A673 (cell line): ENCODE measurements at regions not wholly inside any gene's neighbourhood (a gene's known extent, or its start where the extent isn't known, plus 50 kb on each side); places are given as distances from the start of the nearest gene placed in this dataset.

Experiments used
- BruUV-seq: library from RNA; stranded (reverse); fragments of 400-500 nt; replicated peaks from 2 replicates; lab custom pipeline; 2021; lab: Mats Ljungman, UMichigan
- CTCF ChIA-PET: fragments of 300-600 bp; sonication (Branson Sonifier 250); formaldehyde crosslinking; loops from one replicate; lab custom pipeline; 2022; ENCODE audit warnings: antibody characterized with exemption; lab: Charles Lee
- POLR2A ChIA-PET: fragments of 300-600 bp; sonication (Branson Sonifier 250); formaldehyde crosslinking; loops from one replicate; lab custom pipeline; 2022; ENCODE audit warnings: antibody characterized with exemption; ENCODE audit not compliant: low non-redundant PET; lab: Charles Lee
- DNase-seq: peaks from one replicate; pipeline ENCODE4 v3.0.0-alpha.2; 2015; ENCODE audit warnings: low spot score
- H3K27ac ChIP-seq: fragments of 200-600 bp; sonication (generic); 2 replicates; pipeline ENCODE4 v1.5.1; 2016; ENCODE audit warnings: mixed run types, low read depth, mild to moderate bottlenecking, mixed read lengths, antibody characterized with exemption, low read length; ENCODE audit not compliant: poor library complexity, severe bottlenecking
- H3K27me3 ChIP-seq: fragments of 200-600 bp; sonication (generic); replicated peaks from 2 replicates; pipeline ENCODE4 v1.6.1; 2017; ENCODE audit warnings: mixed run types, low read depth, mild to moderate bottlenecking, mixed read lengths, antibody characterized with exemption, low read length; ENCODE audit not compliant: insufficient read depth, poor library complexity
- H3K36me3 ChIP-seq: fragments of 200-600 bp; sonication (generic); 2 replicates; pipeline ENCODE4 v1.6.1; 2016; ENCODE audit warnings: mixed run types, mild to moderate bottlenecking, mixed read lengths, antibody characterized with exemption, low read length; ENCODE audit not compliant: insufficient read depth, poor library complexity, severe bottlenecking
- H3K4me1 ChIP-seq: fragments of 200-600 bp; sonication (generic); 2 replicates; pipeline ENCODE4 v1.6.1; 2017; ENCODE audit warnings: mixed run types, mild to moderate bottlenecking, mixed read lengths, antibody characterized with exemption, low read length; ENCODE audit not compliant: insufficient read depth, poor library complexity, severe bottlenecking
- H3K4me3 ChIP-seq: fragments of 200-600 bp; sonication (generic); 2 replicates; pipeline ENCODE4 v1.5.1; 2016; ENCODE audit warnings: low read depth, mixed run types, mild to moderate bottlenecking, mixed read lengths, low read length; ENCODE audit not compliant: poor library complexity, severe bottlenecking
- H3K9me3 ChIP-seq: fragments of 200-600 bp; sonication (generic); 2 replicates; pipeline ENCODE4 v1.6.1; 2016; ENCODE audit warnings: mixed run types, low read depth, mild to moderate bottlenecking, mixed read lengths, antibody characterized with exemption, low read length; ENCODE audit not compliant: poor library complexity, severe bottlenecking
- EZH2 ChIP-seq: fragments of 200-600 bp; sonication (generic); IDR thresholded peaks from 2 replicates; pipeline ENCODE4 v1.6.1; 2017; ENCODE audit warnings: borderline replicate concordance, low read depth, mild to moderate bottlenecking, mixed read lengths, antibody characterized with exemption, low read length; ENCODE audit not compliant: poor library complexity, severe bottlenecking
- intact Hi-C: fragments of 100-400 bp; cut with micrococcal nuclease; formaldehyde crosslinking; loops from one replicate; pipeline ENCODE4 v1.10.0; 2022; ENCODE audit not compliant: unreplicated experiment
- TF ChIP-seq, protein P1 (sequence below): fragments of 300-800, 200-600 bp; sonication (generic); conservative IDR thresholded peaks from 2 replicates; pipeline ENCODE4 v1.5.1; 2017; ENCODE audit warnings: low read depth, mild to moderate bottlenecking, antibody characterized with exemption, low read length, moderate library complexity, mixed read lengths

DNA sequence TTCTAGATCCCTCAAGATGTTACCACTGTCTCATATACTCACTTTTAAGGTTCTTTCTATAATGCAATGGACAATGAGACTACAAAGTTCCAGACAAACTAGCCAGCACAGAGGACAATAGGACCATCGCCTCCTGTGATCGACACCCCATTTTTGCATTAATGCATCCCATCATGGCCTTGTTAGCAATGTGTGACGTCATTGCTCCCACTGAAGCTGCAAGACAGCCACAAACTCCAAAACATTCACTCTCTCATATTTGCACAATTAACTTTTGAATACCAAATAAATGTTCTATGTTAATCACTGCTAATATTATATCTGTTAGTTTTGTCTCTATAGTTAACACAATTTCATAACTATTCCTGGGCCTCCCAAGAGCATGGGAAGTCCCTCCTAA lies 88.8 kb upstream of the TMEM72 start:
- intact Hi-C loops, result no loop called here
- Histone ChIP-seq H3K27me3 (no peaks in the 10 kb centered on the region), H3K9me3 (no peaks in the 10 kb centered on the region), H3K27ac (no peak overlapping the region), H3K36me3 (no peaks in the 10 kb centered on the region), H3K4me1 (no peaks in the 10 kb centered on the region), H3K4me3 (no peak overlapping the region)
- ChIA-PET POLR2A (no interaction called here), CTCF (no interaction called here)
- TF ChIP-seq EZH2, result no peak
- DNase-seq, result no peak
- BruUV-seq, result no TSS peak

DNA sequence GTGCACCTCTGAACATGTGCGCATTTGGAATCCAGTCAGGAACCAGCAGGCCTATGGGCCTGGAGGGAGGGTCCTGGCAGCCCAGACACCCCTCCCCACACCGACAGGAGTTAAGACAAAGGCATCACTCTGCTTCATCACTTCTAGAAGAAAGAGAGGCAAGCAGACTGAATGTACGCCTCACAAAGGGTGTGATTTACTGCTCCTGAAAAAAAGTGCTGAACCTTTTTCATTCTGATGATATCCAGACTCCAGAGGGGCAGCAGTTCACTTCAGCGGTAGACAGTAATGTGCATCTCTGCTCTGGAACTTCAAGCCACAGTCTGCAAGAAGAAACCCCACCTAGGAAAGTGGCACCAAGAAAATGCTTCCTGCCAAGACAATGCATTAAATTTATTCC lies 88.2 kb upstream of the TMEM72 start:
- CTCF ChIA-PET, result no interaction called here
- no peak for TF ChIP-seq EZH2
- TF ChIP-seq, protein P1, sequence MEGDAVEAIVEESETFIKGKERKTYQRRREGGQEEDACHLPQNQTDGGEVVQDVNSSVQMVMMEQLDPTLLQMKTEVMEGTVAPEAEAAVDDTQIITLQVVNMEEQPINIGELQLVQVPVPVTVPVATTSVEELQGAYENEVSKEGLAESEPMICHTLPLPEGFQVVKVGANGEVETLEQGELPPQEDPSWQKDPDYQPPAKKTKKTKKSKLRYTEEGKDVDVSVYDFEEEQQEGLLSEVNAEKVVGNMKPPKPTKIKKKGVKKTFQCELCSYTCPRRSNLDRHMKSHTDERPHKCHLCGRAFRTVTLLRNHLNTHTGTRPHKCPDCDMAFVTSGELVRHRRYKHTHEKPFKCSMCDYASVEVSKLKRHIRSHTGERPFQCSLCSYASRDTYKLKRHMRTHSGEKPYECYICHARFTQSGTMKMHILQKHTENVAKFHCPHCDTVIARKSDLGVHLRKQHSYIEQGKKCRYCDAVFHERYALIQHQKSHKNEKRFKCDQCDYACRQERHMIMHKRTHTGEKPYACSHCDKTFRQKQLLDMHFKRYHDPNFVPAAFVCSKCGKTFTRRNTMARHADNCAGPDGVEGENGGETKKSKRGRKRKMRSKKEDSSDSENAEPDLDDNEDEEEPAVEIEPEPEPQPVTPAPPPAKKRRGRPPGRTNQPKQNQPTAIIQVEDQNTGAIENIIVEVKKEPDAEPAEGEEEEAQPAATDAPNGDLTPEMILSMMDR, result no peak

DNA sequence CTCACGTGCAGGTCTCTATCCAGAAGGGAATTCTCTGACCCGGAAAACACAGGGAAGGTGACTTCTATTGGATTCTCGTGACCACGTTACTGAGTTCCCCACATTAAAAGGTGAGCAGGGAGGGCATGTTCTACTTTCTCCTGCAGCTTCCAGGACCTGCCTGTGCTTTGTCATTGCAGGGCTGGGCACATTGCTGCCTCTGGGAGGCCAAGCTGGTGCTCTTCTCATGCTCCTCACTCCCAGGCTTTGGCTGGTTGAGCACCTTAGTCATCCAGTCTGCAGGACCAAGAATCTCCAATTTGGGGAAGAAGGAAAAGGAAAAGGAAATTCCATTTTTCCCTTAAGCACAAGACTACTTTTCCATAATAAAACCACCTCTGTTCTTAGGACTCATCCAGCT lies 86.5 kb upstream of the TMEM72 start:
- TF ChIP-seq, protein P1, result no peak
- TF ChIP-seq EZH2, result no peak
- POLR2A ChIA-PET, result no interaction called here

More for the DNA sequence above, 88.2 kb upstream of the TMEM72 start:
- POLR2A ChIA-PET, result no interaction called here
- BruUV-seq, result no TSS peak
- H3K27ac ChIP-seq, result no peak overlapping the region
- intact Hi-C loops, result no loop called here
- no peak overlapping the region for H3K4me3 ChIP-seq
- H3K27me3 ChIP-seq, result no peaks in the 10 kb centered on the region
- DNase-seq, result no peak
- no peaks in the 10 kb centered on the region for H3K4me1 ChIP-seq
- H3K36me3 ChIP-seq, result no peaks in the 10 kb centered on the region
- H3K9me3 ChIP-seq, result no peaks in the 10 kb centered on the region

DNA sequence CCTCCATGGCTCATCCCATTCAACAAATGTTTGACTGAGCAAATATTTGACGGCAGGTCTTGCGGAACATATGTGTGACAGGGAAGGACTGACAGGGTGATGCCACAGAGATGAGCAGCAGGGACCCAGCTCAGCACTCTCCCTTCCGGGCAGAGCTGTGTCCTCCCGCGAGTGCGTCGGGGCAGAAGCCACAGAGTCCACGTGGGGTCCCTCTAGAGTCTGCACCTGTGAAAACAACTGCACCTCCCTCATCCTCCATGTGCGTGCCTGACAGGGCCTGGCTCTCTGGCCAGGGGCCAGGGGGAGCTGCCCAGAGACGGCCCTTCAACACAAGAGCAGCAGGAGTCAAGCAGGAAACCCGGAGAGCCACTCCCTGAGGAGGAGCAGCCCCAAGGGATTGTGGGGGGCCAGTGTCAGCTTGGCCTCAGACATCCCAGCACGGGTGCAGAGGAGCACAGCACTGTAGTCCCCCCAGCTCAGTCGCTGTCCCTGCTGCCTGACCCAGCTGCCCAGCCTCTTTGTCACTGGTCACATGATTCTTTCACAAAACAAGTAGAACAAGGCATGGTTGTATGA lies 83.6 kb upstream of the TMEM72 start:
- no peak for TF ChIP-seq EZH2
- TF ChIP-seq, protein P1, result no peak
- CTCF ChIA-PET, result no interaction called here
- DNase-seq, result no peak

More for the DNA sequence above, 86.5 kb upstream of the TMEM72 start:
- Histone ChIP-seq H3K4me1 (no peaks in the 10 kb centered on the region), H3K27ac (no peak overlapping the region), H3K36me3 (no peaks in the 10 kb centered on the region), H3K9me3 (no peaks in the 10 kb centered on the region), H3K4me3 (no peak overlapping the region), H3K27me3 (no peaks in the 10 kb centered on the region)
- intact Hi-C loops, result no loop called here
- BruUV-seq, result no TSS peak
- CTCF ChIA-PET, result no interaction called here
- no peak for DNase-seq

More for the DNA sequence above, 83.6 kb upstream of the TMEM72 start:
- H3K4me3 ChIP-seq, result no peak overlapping the region
- no peaks in the 10 kb centered on the region for H3K36me3 ChIP-seq
- H3K27me3 ChIP-seq, result no peaks in the 10 kb centered on the region
- no peak overlapping the region for H3K27ac ChIP-seq
- intact Hi-C loops, result no loop called here
- no peaks in the 10 kb centered on the region for H3K4me1 ChIP-seq
- POLR2A ChIA-PET, result no interaction called here
- no peaks in the 10 kb centered on the region for H3K9me3 ChIP-seq
- BruUV-seq, result no TSS peak
